ENCODE measurements at regions not wholly inside any gene's neighbourhood (a gene's known extent, or its start where the extent isn't known, plus 50 kb on each side); places are given as distances from the start of the nearest gene placed in this dataset.

GRCh38 chr15:95142531-95142930 is 911.2 kb downstream of the MCTP2 start:
- TF ChIP-seq POLR2A (IDR thresholded peaks at IDR 0.05) = no peak
- no peak for TF ChIP-seq EP300 (IDR thresholded peaks at IDR 0.05)
- no peak for TF ChIP-seq CTCF (IDR thresholded peaks at IDR 0.05)
- TF ChIP-seq POLR2AphosphoS5 (IDR thresholded peaks at IDR 0.05) = no peak
- H3K9me3 ChIP-seq = no peaks in the 10 kb centered on the region
- H3K4me3 ChIP-seq = no peak overlapping the region
- no peaks in the 10 kb centered on the region for H3K27me3 ChIP-seq
- 100% methylated on average over 1 of the region's 1 CpG for WGBS, 2 donors
- no peak for DNase-seq
- intact Hi-C loops (cut with DNase I) = no loop called here
- no peaks in the 10 kb centered on the region for H3K36me3 ChIP-seq
- H3K27ac ChIP-seq = no peak overlapping the region
- peaks cover 0 to 16% (median 2%) of the 10 kb centered on the region in 4 donors for H3K4me1 ChIP-seq

GRCh38 chr15:95146481-95146880 is 915.1 kb downstream of the MCTP2 start:
- no peak overlapping the region for H3K4me3 ChIP-seq
- no peaks in the 10 kb centered on the region for H3K36me3 ChIP-seq
- TF ChIP-seq EP300 (IDR thresholded peaks at IDR 0.05) (no peak), POLR2AphosphoS5 (IDR thresholded peaks at IDR 0.05) (no peak), CTCF (IDR thresholded peaks at IDR 0.05) (no peak), POLR2A (IDR thresholded peaks at IDR 0.05) (no peak)
- intact Hi-C loops (cut with DNase I) = no loop called here
- DNase-seq = no peak
- no peaks in the 10 kb centered on the region for H3K27me3 ChIP-seq
- no peak overlapping the region for H3K27ac ChIP-seq
- no peaks in the 10 kb centered on the region for H3K9me3 ChIP-seq
- peaks cover 0 to 8% (median 0%) of the 10 kb centered on the region in 4 donors for H3K4me1 ChIP-seq
- WGBS, 2 donors = 89 to 93% methylated on average over 5 of the region's 5 CpGs

- TF ChIP-seq EP300 (IDR thresholded peaks at IDR 0.05) (no peak), POLR2AphosphoS5 (IDR thresholded peaks at IDR 0.05) (no peak), CTCF (IDR thresholded peaks at IDR 0.05) (no peak), POLR2A (IDR thresholded peaks at IDR 0.05) (no peak)
These were observed 916.8 kb downstream of the MCTP2 start for GRCh38 chr15:95148183-95148582.

GRCh38 chr15:95149036-95149435 is 917.7 kb downstream of the MCTP2 start:
- no peaks in the 10 kb centered on the region for H3K36me3 ChIP-seq
- no peaks in the 10 kb centered on the region for H3K4me1 ChIP-seq
- no peak overlapping the region for H3K27ac ChIP-seq
- H3K4me3 ChIP-seq = no peak overlapping the region
- no peaks in the 10 kb centered on the region for H3K27me3 ChIP-seq
- 26 to 67% methylated on average over 3 of the region's 3 CpGs for whole genome bisulfite sequencing, 2 donors
- DNase-seq = no peak
- intact Hi-C loops (cut with DNase I) = no loop called here
- no peaks in the 10 kb centered on the region for H3K9me3 ChIP-seq
- TF ChIP-seq POLR2A (IDR thresholded peaks at IDR 0.05) (no peak), POLR2AphosphoS5 (IDR thresholded peaks at IDR 0.05) (no peak), EP300 (IDR thresholded peaks at IDR 0.05) (no peak)

More at GRCh38 chr15:95148183-95148582, 916.8 kb downstream of the MCTP2 start:
- WGBS, 2 donors = 84 to 86% methylated on average over 2 of the region's 2 CpGs
- intact Hi-C loops (cut with DNase I) = no loop called here
- Histone ChIP-seq H3K27me3 (no peaks in the 10 kb centered on the region), H3K9me3 (no peaks in the 10 kb centered on the region), H3K36me3 (no peaks in the 10 kb centered on the region), H3K27ac (no peak overlapping the region), H3K4me1 (no peaks in the 10 kb centered on the region), H3K4me3 (no peak overlapping the region)
- no peak for DNase-seq

GRCh38 chr15:95149771-95150170 is 918.4 kb downstream of the MCTP2 start:
- no peak overlapping the region for H3K27ac ChIP-seq
- DNase-seq = no peak
- no peaks in the 10 kb centered on the region for H3K36me3 ChIP-seq
- H3K27me3 ChIP-seq = no peaks in the 10 kb centered on the region
- H3K9me3 ChIP-seq = no peaks in the 10 kb centered on the region
- no peak overlapping the region for H3K4me3 ChIP-seq
- TF ChIP-seq POLR2AphosphoS5 (IDR thresholded peaks at IDR 0.05) (no peak), CTCF (IDR thresholded peaks at IDR 0.05) (no peak), POLR2A (IDR thresholded peaks at IDR 0.05) (no peak), EP300 (IDR thresholded peaks at IDR 0.05) (no peak)
- H3K4me1 ChIP-seq = no peaks in the 10 kb centered on the region
- intact Hi-C loops (cut with DNase I) = no loop called here
